Peyer's patch (tissue), 4 donors: ENCODE measurements at regions not wholly inside any gene's neighbourhood (a gene's known extent, or its start where the extent isn't known, plus 50 kb on each side); places are given as distances from the start of the nearest gene placed in this dataset.

Source experiments
- DNase-seq, 3 donors: peaks; one replicate each; pipeline ENCODE4 v3.0.0-alpha.2; 2017 to 2019
- H3K27ac ChIP-seq, 4 donors: fragments of 200-600 bp; sonication (generic); one replicate each; pipeline ENCODE4 v1.5.1; 2016 to 2019
- H3K27me3 ChIP-seq, 2 donors: fragments of 200-600 bp; sonication (generic); one replicate each; pipeline ENCODE4 v1.5.1; 2019
- H3K36me3 ChIP-seq, 3 donors: fragments of 200-600 bp; sonication (generic); one replicate each; pipeline ENCODE4 v1.5.1; 2016 to 2019
- H3K4me1 ChIP-seq, 4 donors: fragments of 200-600 bp; sonication (generic); one replicate each; pipeline ENCODE4 v1.5.1; 2016 to 2019
- H3K4me3 ChIP-seq, 4 donors: fragments of 200-600 bp; sonication (generic); 1 replicate in 3 of 4; 2 replicates in 1 of 4; pipeline ENCODE4 v1.5.1; 2016 to 2019; ENCODE audit warnings: mild to moderate bottlenecking in 1 of 4
- H3K9me3 ChIP-seq, 4 donors: fragments of 200-600 bp; sonication (generic); one replicate each; pipeline ENCODE4 v1.5.1; 2016 to 2019; ENCODE audit warnings: mild to moderate bottlenecking in 1 of 4
- CTCF ChIP-seq, 6 experiments: fragments of 450-650 bp in 4 of 6; fragments of 200-600 bp in 2 of 6; sonication (generic) in 1 of 6; IDR thresholded peaks; one replicate each; pipeline ENCODE4 v1.5.1; 2017 to 2019; ENCODE audit warnings: antibody characterized with exemption in 6 of 6, mild to moderate bottlenecking in 3 of 6, moderate library complexity in 1 of 6
- POLR2A ChIP-seq, 2 donors: fragments of 450-650 bp; IDR thresholded peaks; one replicate each; pipeline ENCODE4 v1.5.1; 2017; ENCODE audit warnings: antibody characterized with exemption in 2 of 2, mild to moderate bottlenecking in 2 of 2, moderate library complexity in 2 of 2

- no peak overlapping the region for H3K27ac ChIP-seq
- DNase-seq: no peak
- no peak overlapping the region for H3K4me3 ChIP-seq
- H3K9me3 ChIP-seq: no peaks in the 10 kb centered on the region
- TF ChIP-seq CTCF (IDR thresholded peaks at IDR 0.05) (no peak), POLR2A (IDR thresholded peaks at IDR 0.05) (no peak)
- H3K4me1 ChIP-seq: no peaks in the 10 kb centered on the region
- no peaks in the 10 kb centered on the region for H3K36me3 ChIP-seq
- H3K27me3 ChIP-seq: no peaks in the 10 kb centered on the region
Measured at GRCh38 chr16:49111351-49111750, 170.3 kb downstream of the CBLN1 start.

- Histone ChIP-seq H3K36me3 (no peaks in the 10 kb centered on the region), H3K4me1 (no peaks in the 10 kb centered on the region), H3K4me3 (no peak overlapping the region), H3K27ac (no peak overlapping the region), H3K27me3 (no peaks in the 10 kb centered on the region), H3K9me3 (no peaks in the 10 kb centered on the region)
- TF ChIP-seq CTCF (IDR thresholded peaks at IDR 0.05) (no peak), POLR2A (IDR thresholded peaks at IDR 0.05) (no peak)
- DNase-seq: no peak
Measured at GRCh38 chr16:49108611-49109010, 173.0 kb downstream of the CBLN1 start.

GRCh38 chr16:49103298-49103697 lies 178.3 kb downstream of the CBLN1 start:
- H3K36me3 ChIP-seq: no peaks in the 10 kb centered on the region
- no peak for TF ChIP-seq CTCF (IDR thresholded peaks at IDR 0.05)

GRCh38 chr16:49101997-49102396 lies 179.6 kb downstream of the CBLN1 start:
- H3K27ac ChIP-seq: no peak overlapping the region
- H3K9me3 ChIP-seq: no peaks in the 10 kb centered on the region
- no peak for DNase-seq
- TF ChIP-seq CTCF (IDR thresholded peaks at IDR 0.05) (no peak), POLR2A (IDR thresholded peaks at IDR 0.05) (no peak)
- no peaks in the 10 kb centered on the region for H3K36me3 ChIP-seq
- no peaks in the 10 kb centered on the region for H3K4me1 ChIP-seq
- H3K4me3 ChIP-seq: no peak overlapping the region
- H3K27me3 ChIP-seq: no peaks in the 10 kb centered on the region

More at GRCh38 chr16:49103298-49103697, 178.3 kb downstream of the CBLN1 start:
- H3K27ac ChIP-seq: no peak overlapping the region
- no peak for DNase-seq
- H3K4me3 ChIP-seq: no peak overlapping the region
- no peaks in the 10 kb centered on the region for H3K9me3 ChIP-seq
- H3K27me3 ChIP-seq: no peaks in the 10 kb centered on the region
- no peaks in the 10 kb centered on the region for H3K4me1 ChIP-seq

- no peak for DNase-seq
- Histone ChIP-seq H3K4me1 (no peaks in the 10 kb centered on the region), H3K27me3 (no peaks in the 10 kb centered on the region), H3K4me3 (no peak overlapping the region), H3K27ac (no peak overlapping the region), H3K36me3 (no peaks in the 10 kb centered on the region), H3K9me3 (no peaks in the 10 kb centered on the region)
- TF ChIP-seq CTCF (IDR thresholded peaks at IDR 0.05) (no peak), POLR2A (IDR thresholded peaks at IDR 0.05) (no peak)
Measured at GRCh38 chr16:49100366-49100765, 181.3 kb downstream of the CBLN1 start.

GRCh38 chr16:49097964-49098363 lies 183.7 kb downstream of the CBLN1 start:
- H3K36me3 ChIP-seq: no peaks in the 10 kb centered on the region
- H3K27ac ChIP-seq: no peak overlapping the region
- H3K4me1 ChIP-seq: no peaks in the 10 kb centered on the region
- TF ChIP-seq POLR2A (IDR thresholded peaks at IDR 0.05): no peak
- no peak for TF ChIP-seq CTCF (IDR thresholded peaks at IDR 0.05)
- DNase-seq: no peak
- no peaks in the 10 kb centered on the region for H3K27me3 ChIP-seq
- no peak overlapping the region for H3K4me3 ChIP-seq
- no peaks in the 10 kb centered on the region for H3K9me3 ChIP-seq
